Adrenal gland (tissue), 5 donors: ENCODE measurements at regions not wholly inside any gene's neighbourhood (a gene's known extent, or its start where the extent isn't known, plus 50 kb on each side); places are given as distances from the start of the nearest gene placed in this dataset.

ENCODE experiments used
- POLR2A ChIP-seq, 2 donors: fragments of 450-650 bp; IDR thresholded peaks; one replicate each; pipeline ENCODE4 v1.6.1; 2017; ENCODE audit warnings: antibody characterized with exemption in 2 of 2, mild to moderate bottlenecking in 2 of 2, moderate library complexity in 1 of 2
- TF ChIP-seq, protein P1 (sequence below), 6 experiments: fragments of 450-650 bp in 4 of 6; fragments of 200-600 bp in 2 of 6; sonication (generic) in 1 of 6; IDR thresholded peaks; 1 replicate in 5 of 6; 2 replicates in 1 of 6; pipeline versions ENCODE4 v1.5.1 to v1.8.0; 2016 to 2021; ENCODE audit warnings: antibody characterized with exemption in 6 of 6, mild to moderate bottlenecking in 2 of 6, moderate library complexity in 1 of 6
- donor health status: DM: no; HTN: no; CAD: no.

DNA sequence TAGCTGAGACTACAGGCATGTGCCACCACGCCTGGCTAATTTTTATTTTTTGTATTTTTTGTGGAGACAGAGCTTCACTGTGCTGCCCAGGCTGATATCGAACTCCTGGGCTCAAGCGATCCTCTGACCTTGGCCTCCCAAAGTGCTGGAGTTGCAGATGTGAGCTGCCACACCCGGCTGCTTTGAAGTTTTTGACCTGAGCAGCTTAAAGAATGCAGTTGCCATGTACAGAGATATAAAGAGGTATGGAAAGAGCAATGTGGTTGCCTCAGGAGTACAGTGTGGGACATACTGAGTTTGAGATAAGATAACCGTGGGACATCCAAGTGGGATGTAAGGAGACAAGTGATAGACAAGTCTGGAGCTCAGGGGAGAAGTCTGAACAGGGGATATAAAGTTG is 82.7 kb upstream of the LSM14A start:
- no peak for TF ChIP-seq POLR2A (IDR thresholded peaks at IDR 0.05)
- TF ChIP-seq, protein P1, sequence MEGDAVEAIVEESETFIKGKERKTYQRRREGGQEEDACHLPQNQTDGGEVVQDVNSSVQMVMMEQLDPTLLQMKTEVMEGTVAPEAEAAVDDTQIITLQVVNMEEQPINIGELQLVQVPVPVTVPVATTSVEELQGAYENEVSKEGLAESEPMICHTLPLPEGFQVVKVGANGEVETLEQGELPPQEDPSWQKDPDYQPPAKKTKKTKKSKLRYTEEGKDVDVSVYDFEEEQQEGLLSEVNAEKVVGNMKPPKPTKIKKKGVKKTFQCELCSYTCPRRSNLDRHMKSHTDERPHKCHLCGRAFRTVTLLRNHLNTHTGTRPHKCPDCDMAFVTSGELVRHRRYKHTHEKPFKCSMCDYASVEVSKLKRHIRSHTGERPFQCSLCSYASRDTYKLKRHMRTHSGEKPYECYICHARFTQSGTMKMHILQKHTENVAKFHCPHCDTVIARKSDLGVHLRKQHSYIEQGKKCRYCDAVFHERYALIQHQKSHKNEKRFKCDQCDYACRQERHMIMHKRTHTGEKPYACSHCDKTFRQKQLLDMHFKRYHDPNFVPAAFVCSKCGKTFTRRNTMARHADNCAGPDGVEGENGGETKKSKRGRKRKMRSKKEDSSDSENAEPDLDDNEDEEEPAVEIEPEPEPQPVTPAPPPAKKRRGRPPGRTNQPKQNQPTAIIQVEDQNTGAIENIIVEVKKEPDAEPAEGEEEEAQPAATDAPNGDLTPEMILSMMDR (IDR thresholded peaks at IDR 0.05) = no peak
